ENCODE measurements at regions not wholly inside any gene's neighbourhood (a gene's known extent, or its start where the extent isn't known, plus 50 kb on each side); places are given as distances from the start of the nearest gene placed in this dataset.

DNA sequence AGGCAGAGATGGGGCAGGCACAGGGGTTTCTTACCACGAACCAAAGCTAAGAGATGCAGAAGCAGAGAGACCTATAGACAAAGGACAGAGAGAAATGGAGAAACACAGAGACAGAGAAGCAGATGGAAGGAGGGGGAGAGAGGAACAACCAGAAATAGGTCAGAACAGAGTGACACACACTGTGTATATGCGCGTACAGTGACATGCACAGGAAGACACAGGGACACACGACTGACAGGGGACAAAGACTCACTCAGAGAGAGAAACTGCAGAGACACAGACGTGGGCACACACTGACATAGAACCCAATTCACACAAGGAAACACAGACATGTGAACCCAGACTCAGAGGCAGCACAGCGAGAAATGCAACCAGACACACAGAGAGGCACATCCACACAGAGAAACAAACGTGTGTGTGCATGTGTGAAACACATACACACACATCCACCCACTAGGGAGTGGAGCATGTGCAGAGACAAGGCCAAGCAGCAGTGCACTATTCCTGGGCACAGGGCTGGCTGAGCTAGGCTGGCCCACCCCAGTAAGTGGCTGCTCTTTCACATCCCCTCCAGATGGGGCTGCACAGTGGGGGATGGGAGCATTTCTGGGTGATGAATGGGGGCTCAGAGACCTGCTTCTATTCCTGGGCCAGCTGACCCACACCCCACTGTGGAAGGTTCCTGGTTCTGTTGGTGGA is 123.4 kb upstream of the CSF3R start:
- DNase-seq: no peak

DNA sequence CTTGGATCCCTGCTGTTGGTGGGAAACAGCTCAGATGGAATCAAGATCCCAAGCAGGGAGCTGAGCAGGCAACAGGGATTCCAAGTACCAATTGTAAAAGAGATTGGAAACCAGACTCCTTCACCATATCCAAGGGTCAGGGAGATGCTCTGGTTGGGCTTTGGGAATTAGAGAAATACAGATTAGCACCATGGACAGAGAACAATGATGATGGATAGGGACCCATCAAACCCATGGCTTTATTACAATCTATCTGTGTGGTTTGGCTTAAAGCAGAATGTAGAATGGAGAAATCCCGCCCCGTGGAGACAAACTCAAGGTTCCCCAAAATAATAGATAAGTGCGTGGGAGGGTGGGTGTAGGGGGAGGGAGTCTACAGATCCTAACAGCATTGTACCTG is 120.7 kb upstream of the CSF3R start:
- DNase-seq: no peak

DNA sequence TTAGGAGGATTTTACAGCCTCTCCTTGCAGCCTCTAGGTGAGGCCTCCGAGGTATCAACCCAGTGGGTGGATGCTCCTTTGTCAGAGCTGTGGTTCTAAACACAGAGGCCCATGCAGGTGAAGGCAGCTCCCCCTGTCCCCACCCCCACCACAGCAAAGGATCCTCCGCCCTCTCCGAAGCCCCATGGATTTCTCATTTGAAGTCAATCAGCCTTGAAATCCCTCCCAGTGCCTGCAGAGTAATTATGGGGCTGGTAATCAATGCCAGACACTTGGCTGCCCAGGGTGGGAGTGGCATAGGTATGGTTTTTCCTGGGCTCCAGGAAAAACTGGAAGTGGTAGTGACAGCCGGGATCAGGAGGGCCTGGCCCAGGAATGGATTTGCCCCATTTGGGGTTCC is 119.5 kb upstream of the CSF3R start:
- DNase-seq: no peak

DNA sequence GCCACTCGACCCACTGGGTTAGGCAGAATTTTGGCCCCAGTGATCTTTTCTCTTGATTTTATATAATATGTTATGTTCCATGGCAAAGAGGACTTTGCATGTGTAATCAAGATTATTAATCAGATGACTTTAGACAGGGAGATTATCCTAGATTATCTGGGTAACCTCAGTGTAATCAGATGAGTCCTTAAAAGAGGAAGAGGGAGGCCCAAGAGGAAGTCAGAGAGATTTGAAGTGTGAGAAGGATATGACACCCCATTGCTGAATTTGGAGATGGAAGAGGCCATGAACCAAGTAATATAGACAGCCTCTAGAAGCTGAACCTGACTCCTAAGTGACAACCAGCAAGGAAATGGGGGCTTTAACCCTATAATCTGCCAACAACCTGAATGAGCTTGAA is 117.1 kb upstream of the CSF3R start:
- DNase-seq: no peak

DNA sequence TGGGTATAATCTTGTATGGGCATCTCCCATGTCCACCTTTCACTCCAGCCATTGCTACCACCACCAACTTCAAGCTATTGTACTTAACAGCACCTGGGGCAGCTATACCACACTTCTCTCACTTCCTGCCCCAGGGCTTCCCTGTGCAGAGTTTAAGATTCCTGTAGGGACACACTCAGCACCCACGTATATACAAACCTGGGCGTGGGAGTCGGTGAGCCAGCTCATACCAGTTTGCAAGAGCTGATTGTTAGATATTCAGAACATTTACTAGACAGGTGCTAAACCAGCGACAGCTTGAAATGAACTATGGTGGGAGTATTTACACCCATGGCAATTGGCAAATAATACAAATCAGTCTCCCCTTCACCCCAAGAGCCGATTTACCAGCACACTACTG is 114.8 kb upstream of the CSF3R start:
- no peak for DNase-seq

DNA sequence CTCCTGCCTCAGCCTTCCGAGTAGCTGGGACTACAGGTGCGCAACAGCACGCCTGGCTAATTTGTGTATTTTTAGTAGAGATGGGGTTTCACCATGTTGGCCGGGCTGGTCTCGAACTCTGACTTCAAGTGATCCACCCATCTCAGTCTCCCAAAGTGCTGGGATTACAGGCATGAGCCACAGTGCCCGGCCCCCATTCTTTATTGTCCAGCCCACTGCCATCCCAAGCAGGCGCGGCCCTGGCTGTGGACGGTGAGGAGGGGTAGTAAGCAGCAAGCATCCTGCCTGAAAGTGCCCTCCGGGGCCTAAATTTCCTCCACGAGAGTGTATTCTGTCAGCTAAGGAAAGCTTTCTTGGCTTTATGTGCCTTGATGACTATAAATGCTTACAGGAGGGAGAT is 113.2 kb upstream of the CSF3R start:
- no peak for DNase-seq

DNA sequence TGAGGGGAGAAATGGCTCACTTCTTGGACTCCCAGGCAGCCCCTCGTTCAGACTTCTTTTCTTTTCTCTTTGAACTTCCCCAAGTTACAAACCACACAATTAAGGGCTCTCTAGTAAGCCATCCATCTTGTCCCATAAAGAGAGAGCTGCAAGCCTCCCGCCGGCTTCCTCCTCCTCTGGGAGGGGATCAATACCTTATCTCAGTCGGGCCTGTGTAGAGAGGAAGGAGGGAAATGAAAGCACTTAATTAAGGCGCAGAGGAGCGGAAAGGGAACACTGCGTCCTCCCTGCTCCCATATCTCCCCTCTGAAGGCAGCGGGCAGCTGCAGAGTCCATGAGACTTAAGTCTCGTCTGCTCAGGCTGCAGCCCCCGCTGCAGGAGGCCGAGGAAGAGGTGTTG is 112.6 kb upstream of the CSF3R start:
- DNase-seq: no peak

DNA sequence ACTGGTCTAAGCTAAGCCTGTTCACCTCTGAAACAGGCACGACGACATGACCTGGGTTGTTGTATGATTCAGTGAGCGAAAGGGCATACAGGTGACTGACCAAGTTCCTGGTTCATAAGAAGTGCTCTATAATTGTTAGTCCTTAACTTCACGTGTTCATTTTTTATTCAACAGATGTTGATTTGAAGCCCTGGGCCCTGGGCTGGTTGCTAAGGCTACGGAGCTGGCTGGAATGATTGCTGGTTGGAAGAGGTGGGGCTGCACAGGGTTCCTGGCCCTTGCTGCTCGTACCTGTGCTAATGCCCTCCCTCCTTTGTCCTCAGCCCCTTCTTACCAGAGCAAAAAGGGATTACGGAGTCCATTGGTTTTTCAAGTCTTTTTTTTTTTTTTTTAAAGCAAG is 111.3 kb upstream of the CSF3R start:
- no peak for DNase-seq

DNA sequence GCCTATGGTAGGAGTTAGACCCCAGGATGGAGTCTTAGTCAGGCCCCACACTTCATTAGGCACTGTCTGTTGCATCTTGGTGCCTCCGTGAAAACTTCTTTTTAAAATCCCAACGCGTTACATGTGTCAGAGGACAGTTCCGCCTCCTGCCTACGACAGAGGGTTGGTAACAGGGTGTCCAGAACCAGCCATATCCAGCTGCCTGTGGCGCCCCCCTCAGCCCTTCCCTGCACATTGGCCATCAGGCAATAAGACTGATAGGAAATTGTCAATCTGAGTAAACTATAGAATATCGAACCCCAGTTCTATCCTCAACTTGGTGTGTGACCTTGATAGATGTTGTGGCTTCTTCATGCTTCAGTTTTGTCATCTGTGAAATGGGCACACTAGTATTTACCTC is 108.6 kb upstream of the CSF3R start:
- DNase-seq: no peak

DNA sequence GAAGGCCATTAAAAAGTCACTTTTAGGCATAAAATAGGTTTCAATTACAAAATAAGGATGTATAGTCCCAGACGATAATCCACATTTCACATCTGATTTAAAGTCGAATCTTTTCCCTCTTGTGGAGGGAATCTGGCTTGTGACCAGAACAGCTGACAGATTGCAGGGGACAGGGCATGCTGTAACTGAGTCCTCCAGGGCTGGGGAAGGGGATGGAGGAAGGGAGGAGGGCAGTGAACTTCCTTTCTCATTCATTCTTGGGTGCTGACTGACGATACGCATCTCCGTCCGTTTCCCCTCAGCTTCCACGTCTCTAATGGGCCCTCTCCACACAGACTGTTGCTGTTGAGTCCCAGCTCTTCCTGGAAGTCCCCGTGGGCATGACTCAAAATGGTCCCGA is 108.1 kb upstream of the CSF3R start:
- DNase-seq: no peak

DNA sequence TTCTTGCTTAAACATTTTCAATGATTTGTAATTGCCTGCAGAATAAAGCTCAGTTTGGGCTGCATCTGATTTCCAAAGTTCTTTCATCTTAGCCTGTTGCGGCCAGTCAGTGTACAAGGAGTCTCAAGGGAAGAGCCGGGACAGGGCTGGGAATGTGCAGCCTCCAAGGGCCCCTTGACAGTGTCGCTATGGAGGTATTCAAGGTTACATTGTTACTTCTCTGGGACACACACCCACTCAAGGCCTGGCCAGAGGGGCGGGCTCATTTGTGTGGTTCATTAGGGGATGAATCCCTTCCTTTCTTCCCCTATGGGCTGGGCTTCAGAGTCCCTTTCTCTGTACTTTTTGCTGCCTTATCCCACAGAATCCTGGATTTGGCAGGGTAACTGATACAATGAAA is 107.6 kb upstream of the CSF3R start:
- DNase-seq: no peak

DNA sequence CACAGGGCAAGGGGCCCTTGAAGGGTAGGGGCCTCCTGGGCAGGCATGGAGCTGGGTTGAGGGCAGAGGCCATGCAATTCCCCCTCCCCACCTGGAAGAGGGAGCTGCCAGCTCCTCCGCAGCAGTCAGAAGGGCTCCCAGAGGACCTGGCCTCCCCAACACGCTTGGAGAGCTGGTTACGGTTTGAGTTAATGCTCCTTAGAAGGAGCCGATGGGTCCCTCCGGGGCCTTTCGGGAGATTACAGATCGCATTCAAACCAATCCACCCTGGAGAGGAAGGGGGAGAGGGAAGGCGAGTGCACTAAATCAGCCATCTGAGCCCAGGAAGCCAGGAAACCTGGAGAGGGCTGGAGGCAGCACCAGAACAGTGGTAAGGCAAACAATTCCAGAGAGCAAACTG is 106.3 kb upstream of the CSF3R start:
- peak; percentile 46 for DNase-seq

DNA sequence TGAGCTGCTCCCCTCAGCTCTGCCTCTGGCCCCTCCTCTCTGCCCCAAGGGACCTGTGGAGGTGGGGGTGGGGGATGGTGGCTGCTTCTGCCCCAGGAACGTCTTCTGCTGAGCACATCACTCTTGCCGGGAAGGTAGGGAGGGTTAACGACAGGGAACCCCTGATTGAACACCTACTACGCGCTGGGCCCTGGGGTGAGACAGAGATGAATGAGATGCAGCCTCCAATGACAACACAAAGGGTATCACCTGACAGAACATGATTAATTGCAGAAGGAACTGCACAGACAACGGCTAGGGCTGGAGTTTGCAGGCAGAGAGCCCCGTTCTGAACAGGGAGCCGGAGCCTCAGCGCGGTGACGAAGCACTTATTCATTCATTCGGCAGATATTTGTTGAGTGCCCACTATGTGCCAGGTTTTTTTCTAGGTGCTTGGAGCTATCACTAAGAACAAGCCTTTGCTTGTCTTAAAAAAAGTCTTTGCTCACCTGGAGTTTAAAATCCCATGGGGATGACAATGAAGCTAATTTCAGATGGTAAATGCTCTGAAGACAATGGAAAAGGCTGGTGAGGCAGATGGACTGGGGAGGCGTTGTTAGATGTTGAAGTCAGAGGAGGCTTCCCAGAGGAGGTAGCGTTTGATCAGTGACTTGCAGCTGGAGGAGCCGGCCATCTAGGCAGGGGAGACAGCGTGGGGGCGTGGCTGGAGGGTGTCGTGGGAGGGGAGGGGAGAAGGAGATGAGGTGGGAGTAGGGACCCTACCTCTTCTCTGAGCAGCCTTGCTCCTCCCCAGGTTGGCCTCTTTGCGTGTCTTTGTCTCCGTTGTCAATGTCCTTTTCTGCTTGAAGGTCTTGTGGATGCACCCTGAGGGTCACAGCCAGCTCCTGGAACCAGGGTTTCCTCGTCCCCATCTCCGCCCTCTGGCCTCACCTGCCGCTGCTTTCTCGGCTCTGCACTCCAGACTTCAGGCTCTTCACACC is 103.1 kb upstream of the CSF3R start:
- DNase-seq: peak; percentile 81

DNA sequence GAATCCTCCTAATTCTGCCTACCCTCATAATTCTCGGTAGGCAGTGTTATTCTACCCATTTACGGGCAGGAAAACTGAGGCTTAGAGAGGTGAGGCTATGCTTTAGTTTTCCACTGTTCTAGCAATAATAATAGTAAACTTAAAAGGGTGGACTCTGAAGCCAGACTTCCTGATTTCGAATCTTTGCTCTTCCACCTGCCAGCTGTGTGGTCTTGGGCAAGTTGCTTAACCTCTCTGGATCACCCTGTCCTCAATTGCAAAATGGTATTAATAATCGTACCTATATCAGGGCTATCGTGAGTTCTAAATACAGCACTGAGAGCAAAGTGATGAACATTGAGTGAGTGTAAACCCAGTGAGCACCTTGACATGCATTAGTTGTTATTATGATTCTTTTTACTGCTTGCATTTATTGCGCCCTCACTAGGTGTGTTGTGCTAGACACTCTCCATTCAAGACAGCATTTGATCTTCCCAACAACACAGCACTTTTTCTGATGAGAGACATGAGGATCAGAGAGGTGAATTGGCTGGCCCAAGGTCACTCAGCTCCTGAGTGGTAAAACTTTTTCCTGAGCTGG is 102.3 kb upstream of the CSF3R start:
- no peak for DNase-seq

DNA sequence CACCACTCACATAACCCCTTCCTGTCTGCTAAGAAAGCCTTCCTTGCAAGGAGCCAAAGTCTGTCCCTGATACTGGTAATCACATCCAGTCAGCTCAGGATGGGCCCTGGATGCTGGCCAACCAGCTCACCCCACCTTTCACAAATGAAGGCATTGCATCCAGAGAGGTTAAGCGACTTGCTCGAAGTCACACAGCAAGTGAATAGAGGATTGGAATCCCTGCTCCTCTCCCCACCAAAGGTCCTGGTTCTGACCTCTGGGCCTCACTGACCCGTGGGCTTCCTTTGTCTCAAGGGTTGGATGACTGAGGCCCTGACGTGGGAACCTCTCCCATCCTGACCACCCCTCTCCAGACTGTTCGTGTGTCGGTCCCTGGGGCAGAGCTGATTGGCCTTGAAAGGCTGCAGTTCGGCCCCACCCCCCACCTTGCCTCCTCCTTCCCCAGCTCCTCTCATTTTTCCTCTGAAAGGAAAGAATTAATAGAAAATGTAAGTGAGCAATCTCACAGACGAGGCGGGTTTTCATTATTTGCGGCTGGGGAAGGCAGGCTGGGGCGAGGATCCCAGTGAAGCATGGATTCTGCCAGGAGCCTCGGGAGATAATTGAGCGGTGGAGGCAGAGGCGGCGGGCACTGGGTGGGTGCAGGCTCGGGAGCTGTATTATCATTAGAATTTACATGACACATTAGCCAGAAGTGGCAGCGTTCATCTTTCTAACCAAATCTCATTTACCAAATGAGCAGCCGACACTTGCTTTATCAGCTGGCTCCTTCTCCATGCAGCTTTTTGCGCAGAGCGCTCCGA is 101.5 kb upstream of the CSF3R start:
- DNase-seq: no peak

DNA sequence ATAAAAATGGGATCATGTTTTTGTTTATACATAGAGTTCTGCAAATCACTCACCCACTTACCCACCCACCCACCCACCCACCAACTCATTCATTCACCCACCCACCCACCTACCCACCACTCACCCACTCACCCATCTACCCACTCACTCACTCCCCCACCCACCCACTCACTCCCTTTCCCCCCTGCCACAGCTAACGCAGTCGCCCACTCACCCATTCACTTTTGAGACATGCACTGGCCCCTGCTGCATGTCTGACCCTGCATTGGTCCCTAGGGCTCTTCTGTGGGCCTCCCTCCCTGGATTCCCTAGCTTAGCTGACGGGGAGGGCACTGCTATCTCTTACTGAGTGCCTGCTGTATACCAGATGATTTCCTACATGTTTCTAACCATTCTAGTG is 100.4 kb upstream of the CSF3R start:
- DNase-seq: no peak

DNA sequence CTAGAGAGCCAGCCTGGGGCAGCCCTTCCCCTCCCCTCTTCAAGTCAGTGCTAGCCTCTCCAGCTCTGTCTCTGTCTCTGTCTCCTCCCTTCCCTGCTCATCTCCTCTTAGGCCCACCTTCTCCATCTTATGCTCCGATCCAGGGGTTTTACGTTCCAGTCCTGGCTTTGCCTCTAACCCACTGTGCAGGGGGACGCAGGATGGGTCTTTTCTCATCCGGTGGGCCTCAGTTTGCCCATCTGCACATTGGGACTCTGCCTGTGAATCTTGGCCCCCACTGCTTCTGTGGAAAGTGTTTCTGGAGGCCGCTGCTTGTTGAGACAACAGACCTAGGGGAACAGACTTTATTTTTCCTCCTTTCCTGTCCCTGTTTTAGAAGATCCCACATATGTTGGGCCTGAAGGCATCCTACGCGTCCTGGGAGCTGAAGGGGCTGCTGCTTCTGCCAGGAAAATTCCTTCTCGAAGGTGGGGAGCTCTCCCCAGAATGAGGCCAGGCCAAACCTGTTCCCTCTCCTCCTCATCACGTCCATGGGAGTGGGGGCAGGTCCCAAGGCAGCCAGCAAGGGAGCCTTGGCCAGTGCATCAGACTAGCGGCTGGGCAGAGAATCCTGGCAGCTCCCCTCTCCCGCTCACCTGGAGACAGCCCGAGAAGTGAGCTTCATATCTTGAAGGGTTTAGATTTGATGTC is 99.5 kb upstream of the CSF3R start:
- DNase-seq: no peak

DNA sequence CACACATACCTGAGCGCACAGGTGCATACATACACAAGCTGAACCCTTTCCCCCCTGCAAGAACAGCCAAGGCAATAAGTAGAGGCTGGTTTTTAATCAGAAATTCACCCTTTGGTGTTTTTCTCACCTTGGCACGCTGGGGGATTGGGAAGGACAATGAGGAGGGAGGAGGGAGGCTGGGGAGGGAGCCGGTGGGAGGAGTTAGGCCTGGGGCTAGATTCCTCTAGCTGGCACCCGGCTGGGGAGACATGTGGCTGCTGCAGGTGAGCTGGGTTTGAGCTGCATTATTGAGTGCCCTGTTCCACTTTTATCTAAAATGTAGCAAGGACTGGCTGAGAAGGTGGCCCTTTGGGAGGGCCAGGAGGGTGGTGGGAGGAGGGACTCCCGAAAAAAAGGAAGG is 97.8 kb upstream of the CSF3R start:
- DNase-seq: no peak

DNA sequence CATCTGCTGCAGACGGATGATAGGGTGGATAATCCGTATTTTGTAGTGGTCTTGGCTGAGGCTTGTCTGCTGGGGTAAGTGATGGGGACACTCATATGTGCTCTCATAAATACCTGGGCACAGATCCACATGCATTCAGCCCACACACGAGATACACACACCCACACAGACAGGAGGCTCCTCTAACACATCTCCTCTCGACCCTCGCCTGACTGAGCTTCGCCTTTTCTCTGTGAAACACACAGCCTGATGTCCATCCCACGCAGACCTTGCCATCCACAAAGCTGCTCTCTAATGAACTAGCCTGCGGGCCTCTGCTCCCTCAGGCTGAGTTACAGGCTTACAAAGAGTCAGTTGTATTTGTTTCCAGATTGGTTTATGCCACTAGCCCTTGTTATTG is 96.3 kb upstream of the CSF3R start:
- DNase-seq: no peak

DNA sequence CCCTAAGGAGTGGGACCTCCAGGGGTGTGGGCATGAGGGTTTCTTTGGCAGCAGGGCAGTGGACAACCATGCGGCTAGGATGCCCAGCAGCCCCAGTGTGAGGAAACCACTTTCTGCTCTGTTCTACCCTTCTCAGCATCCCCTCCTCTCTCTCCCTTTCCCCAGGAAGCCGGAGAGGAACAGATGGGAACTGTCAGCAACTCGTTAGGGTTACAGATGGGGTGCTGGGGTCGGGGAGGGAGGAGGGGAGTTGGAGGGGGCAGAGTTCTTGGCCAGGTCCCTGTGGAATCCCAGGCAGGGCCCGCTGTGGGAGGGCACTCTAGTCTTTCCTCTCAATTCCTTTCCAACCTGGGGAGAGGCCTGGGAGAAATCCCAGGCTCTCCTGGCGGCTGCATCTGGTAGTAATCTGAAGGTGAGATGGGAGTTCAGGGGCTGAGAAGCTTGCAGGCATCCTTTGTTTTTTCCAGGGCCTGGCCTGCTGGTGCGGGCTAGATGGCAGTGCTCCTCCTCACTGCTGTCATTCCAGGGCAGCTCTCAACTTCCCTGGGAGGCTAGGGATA is 93.9 kb upstream of the CSF3R start:
- DNase-seq: no peak

DNA sequence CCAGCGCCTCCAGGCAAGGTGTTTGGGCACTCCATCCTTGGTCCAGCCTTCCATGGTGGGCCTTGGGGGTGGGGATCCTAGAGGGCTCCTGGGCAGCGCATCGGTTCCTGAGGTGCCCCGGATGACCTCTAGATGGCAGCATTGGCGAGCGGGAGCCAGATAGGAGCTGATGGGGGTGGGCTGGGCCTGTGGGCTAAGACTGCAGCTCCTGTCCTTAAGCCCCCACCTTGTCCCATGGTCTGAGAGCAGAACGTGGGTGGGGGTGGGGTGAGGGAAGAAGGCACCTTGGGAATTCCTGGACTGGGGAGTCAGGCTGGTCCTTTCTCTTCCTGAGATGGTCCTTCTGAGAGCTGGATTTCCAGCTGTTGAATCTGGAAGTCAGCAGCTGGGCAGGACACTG is 93.4 kb upstream of the CSF3R start:
- no peak for DNase-seq

DNA sequence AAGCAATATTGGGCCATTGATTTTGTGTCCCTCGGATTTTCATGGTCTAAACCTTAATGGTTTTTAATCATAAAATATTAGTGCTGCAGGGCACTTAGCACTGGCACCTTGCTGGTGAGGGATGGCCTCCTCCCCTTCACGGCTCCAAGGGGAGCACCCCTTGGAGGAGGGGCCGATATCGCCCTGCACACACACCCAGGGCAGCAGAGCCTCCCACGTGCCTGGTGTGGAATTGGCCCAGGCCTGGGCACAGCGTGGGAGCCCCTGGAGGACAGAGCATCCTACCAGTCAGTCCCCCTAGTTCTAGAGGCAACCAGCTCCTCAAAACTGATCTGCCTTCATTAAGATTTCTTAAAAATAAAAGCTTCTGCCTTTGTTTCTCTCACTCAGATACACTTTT is 90.7 kb upstream of the CSF3R start:
- no peak for DNase-seq
